ENCODE measurements at regions not wholly inside any gene's neighbourhood (a gene's known extent, or its start where the extent isn't known, plus 50 kb on each side); places are given as distances from the start of the nearest gene placed in this dataset.
A peak's percentile ranks its signal among the peaks of the same experiment; 100 is the strongest.

DNA sequence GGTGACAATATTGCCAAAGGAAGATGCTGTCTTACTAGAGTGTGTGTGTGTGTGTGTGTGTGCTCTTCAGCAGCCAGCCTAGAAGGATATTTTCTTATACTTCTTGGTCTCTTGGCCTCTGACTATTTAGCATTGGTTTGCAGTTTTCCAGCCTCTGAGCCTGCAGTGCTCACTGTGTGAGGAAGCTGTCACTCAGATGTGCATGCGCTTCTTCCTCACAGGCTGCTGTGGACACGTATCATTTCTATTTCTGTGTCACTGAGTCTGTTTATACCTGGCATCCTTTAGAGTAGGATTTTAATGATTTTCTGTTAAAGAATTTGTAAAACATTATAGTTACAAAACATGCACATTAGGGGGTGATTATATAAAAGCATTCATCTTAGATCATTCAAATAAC, 83.3 kb downstream of the ALDH8A1 start:
- DNase-seq, result peak; percentile 28

DNA sequence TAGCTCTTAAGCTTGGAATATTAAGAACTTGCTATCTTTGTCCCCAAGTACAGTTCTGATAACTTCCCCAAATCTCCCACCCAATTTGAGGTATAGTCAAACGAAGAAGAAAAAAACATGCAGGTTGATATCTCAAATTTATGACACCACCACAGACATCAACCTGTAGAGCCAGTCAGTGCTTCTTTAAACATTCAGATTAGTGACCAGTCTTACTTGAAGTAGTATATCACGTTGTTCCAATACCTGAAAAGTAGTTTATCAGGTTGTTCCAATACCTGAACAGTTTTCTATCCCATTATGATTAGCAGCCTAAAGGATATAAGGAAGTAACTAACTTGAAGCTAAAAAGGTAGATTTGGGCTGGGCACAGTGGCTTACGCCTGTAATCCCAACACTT, 85.3 kb downstream of the ALDH8A1 start:
- no peak for DNase-seq

DNA sequence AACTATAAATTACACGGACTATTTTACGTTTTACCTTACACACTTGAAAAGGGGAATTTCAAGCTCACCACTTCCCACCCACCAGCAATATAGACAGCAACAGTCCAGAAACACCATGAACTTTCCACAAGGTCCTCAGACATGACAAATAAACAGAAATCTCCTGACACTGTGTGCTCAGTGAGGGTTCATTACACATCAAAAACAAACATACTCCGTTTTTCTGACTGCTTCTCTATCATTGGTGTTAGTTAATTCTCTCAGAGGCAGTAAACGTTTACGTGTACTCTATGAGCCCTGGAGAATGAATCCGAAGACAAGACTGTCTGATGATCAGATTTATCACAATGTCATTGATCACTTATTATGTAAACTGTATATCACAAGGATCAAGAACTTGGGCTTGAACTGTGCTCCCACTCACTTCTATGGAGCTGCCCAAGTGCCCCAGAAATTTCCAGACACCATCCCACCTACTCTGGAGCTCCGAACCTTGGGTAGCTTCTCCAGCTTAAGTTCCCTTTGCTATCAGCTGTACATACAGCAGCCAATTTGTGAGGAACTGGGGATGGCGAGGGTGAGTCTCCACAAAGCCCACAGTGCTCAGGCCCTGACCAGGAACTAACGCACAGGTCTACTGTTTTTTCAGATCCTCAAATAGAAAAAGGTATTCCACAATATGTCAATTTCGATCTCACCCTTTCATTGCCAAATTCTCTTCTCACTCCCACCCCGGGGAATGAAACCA, 86.0 kb downstream of the ALDH8A1 start:
- no peak for DNase-seq

DNA sequence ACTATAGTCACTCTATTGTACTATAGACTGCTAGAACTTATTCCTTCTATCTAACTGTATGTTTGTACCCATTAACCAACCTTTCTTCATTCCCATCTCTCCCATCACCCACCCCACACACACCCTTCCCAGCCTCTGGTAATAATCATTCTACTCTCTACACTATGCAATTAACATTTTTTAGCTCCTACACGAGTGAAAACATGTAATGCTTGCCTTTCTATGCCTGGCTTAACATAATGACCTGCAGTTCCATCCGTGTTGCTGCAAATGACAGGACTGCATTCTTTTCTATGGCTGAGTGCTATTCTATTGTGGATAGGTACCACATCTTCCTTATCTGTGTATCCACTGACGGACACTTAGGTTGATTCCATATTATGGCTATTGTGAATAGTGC, 95.5 kb downstream of the ALDH8A1 start:
- no peak for DNase-seq

DNA sequence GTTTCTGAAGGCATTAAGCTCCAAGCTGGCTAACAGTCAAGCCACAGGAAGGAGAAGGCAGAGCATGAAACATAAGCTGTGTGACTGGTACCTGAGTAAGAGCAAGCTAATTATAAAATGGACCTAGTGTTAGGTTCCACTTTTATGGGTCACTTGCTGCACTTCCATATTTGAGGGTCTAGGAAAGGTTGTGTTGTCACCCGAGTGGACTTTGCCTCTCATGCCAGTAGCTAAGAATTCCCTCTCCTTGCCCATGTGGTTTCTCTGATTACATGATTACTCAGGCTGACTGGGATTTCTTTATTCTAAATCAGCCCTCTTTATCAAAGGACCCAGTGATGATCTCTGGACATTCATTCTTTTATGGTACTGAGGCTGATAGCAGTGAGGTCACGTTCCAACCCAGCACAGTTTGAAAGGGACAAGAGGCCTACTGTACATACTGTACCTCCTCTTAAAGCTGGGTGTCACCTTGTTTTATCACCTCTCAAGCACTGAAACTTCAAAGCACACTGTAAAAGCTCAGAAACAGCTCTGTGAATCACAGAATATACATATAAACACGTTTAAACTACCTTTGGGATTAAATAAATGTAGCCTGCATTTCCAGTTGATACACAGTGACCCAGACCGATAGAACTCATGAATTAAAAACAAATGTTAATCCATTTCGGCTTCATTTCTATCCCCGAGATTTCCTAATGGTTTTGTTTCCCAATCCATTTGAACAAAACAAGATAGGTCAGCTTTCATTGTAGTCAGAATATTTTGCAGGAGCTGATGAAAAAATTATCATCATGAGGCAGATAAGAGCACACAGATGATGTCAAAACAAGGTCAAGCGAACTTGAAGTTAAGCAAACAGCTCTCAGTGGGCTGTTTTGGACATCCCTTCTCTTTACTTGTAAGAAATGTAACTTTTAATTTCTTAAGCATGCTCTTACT, 96.5 kb downstream of the ALDH8A1 start:
- DNase-seq, result no peak

DNA sequence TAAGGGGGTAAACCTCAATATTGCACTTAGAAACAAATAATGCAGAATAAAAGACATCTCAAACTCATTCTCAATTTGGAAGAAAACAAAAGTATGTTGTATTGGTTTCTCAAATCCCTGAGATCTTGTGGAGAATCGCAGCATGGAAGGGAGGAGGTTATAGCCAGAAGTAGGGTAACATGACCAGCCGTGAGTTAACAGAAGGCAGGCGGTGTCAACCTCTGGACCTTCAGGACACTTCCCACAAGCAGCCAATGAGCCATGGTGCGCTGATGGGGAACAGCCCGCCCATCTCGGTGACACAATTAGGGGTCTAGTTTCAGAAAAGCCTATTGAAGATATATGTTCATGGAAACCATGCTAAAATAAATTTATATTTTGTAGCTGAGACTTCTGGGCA, 98.4 kb downstream of the ALDH8A1 start:
- no peak for DNase-seq

DNA sequence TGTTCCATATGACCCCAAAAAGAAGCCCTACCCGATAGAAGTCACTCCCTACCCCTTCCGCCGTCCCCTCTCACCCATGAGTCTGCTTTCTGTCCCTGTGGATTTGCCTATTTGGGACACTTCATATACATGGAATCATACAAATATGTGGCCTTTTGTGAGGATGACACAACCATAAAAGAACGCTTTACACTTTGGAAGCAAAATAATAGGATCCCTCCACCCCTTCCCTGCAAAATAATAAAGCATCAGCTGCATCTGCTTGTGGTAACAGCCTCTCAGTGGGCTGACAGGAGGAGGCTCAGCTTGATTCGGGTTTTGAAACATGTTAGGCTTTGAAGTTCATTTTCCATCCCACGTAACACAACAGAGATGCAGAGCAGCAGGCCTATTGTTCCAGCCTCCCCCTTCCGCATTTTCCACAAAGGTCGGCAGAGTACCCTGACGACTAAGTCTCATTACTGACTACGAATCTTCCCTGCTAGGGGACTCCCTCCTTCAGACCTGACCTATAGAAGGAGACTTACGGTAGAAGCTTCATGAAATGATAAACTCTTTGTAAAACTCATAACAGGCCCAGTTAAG, 99.1 kb downstream of the ALDH8A1 start:
- DNase-seq, result peak; percentile 17

DNA sequence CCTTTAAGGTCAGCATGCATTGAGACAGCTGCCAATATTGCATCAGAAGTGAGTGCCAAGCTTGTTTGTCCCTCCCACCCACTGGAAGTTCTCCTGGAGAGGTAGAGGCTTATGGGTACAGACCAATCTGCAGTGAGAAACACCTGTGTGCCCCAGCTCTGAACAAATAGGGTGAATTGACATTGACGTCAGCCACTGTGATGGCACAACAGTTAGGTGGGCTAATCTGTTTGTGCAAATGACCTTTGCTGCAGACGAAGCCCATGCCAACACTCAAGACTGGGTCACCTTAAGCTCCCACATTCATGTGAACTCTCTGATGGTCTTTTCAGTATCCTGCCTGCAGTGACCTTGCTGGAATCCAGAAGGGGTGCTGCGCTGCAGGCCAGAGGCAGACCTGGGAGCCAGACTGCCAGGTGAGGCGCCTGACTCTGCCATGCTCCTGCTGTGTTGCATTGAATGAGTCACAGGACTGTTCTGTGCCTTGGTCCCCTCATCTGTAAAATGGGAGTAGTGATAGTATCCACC, 99.9 kb downstream of the ALDH8A1 start:
- no peak for DNase-seq

DNA sequence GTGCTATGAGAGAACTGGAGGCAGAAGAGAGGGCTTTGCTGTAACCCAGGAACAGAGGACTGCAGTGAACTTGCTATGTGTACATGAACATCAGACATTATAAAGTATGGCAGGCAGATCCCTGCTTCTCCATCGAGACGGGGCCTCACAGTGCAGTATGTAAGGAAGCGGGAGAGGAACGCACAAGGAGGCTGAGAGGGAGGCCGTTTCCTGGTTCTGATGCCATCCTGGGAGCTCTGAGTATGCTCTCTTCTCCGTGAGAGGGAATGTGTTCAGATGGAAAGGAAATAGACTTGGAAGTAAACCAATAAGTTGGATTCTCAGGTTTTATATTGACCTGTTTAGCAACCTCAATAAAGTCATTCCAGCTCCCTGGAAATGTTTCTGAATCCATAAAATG, 101.8 kb downstream of the ALDH8A1 start:
- DNase-seq, result no peak

DNA sequence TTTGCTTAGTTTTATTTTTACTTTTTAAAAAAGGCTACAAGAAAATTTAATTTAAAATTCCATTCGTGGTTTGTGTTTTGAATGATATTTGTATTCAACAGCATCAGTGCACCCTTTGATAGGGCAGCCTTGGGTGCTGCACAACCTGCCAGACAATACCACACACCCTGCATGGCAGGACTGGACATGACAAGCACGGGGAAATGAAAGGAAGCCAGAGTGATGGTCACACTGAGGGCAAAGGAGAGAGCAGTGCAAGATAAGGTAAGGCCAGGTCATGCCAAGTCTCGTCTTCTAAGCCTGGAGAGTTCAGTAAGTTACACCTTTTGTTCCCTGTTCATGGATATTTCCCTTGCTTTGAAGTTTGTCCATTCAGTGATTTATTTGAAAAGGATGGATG, 103.0 kb downstream of the ALDH8A1 start:
- DNase-seq, result no peak

DNA sequence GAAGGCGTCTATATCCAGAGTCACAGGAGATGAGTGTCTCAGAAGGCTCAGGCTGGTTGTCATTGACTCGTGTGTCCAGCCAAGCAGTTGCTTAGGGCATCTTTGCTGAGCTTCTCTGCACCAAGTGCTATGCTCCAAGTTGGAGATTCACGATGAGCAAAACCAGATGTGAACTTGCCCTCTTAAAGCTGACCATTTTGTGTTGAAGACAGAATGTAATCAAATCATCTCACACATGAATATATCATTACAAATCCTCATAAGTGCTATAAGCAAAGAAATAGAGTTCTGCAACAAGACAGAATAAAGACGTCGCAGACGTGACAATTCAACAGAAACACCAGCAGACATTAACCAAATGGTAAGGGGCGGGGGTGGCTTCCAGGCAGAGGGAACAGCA, 103.9 kb downstream of the ALDH8A1 start:
- no peak for DNase-seq

DNA sequence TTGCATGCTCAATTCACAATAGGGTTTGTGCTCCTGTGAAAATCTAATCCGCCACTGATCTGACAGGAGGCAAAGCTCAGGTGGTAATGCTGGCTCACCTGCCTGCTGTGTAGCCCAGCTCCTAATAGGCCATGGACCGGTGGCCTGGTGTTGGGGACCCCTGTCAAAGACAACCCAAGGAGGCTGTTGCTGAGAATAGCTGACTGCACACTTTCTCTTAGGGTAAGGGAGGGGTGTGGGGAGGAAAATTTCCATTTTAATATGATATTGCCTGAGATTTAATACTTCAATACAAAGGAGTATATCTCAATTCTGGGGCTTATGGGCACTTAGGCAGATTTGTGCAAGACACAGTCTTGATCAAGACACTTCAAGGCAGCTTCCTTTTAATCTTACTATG, 105.8 kb downstream of the ALDH8A1 start:
- no peak for DNase-seq

DNA sequence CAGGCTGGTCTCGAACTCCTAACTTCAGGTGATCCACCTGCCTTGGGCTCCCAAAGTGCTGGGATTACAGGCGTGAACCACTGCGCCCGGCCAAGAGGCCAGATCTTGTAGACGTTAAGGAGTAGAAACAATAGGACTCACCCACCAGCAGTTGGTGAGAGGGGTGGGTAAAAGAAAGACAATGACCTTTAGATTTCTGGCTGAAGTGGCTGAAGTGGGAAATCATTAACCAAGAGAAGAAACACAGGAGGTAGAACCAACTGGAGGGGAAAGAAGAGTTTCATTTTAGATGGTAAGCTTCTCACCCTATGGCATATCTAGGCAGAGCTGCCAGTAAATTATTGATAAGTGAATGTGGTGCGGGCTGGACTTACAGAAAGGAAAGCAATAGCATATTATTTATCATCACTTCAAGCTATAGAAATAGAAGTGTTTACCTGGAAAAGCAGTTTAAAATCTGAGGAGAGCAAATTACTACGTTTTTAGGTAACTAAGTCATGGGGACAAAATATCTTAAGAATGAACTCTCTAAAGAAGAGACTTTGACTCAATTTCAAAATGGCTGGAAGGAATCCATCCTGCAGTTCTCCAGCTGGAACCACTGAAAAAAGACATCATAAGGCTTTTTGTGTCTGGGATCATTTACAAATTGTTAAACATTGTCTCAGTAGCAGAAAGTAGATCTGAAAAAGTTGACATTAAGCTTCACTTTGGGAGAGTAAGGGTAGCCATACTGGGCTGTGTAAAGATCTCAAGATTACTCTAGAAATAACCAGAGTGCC, 109.6 kb downstream of the ALDH8A1 start:
- no peak for DNase-seq

DNA sequence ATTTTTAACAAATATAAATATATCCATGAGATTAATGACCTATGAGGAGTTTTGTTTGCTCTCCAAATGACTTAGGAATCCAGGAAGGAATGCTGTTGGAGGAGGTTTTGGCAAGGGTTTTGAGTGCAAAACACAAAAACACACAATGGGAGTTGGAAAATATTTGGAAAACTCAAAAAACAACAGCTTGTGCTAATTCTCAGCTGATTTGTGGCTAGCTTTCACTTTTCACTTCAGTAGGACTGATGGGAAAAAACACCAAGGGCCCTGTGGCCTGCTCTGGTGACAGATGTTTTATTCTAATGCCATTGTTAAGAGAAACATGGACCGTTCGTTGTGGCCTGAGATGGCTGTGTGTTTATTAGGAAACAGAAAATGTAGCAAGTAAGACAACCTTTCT, 113.9 kb downstream of the ALDH8A1 start:
- no peak for DNase-seq

DNA sequence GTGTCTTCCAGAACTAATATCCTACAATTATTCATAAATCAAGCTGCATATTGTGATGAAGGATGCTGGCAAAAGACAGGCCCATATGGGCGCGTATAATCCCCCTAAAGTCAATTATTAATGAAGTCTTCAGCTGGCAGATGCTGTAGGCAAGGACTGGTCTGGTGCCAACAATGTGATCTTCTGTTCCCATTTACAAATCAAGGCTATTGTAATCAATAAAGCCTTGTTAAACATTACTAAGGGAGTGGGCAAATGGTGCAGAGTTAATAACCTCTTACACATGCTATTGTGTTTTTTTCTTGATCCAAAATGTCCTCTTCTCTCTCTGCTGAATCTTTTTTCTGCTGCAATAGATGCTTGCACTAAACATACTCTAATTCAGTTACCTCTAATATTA, 119.0 kb downstream of the ALDH8A1 start:
- peak; percentile 47 for DNase-seq

DNA sequence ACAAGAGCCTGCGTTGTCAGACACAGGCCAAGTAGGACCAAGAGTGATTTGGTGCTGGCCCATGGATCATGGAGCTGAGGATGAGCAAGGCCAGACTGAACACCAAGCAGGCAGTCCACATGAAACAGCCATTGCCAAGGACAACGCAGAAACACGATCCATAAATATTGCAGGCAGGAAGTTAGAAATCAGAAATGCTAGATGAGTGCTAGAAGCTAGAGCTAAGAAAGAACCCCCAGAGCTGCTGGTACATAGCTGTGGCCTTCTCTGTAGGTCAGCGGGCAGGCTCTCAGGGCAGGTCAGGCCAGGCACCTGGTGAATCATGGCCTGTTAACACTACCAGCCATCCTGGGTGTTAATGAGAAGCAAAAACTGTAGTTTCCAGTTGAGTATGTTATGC, 119.7 kb downstream of the ALDH8A1 start:
- DNase-seq, result no peak

DNA sequence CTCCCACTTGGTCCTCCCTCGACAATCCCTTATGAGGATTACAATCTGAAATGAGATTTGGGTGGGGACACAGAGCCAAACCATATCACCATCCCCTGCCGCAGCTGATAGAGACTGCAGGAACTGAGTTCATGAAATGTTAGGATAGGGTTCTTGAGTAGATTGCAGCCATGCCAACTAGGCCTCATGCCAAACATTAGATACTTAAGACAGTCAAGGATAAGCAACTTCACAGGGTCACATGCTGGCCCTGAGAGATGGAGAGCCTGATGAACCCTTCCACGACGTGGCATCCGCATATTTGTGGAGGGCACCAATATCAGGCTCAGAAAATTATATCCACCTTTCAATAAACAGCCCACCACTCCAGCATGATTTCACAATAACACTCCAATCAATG, 121.3 kb downstream of the ALDH8A1 start:
- no peak for DNase-seq

DNA sequence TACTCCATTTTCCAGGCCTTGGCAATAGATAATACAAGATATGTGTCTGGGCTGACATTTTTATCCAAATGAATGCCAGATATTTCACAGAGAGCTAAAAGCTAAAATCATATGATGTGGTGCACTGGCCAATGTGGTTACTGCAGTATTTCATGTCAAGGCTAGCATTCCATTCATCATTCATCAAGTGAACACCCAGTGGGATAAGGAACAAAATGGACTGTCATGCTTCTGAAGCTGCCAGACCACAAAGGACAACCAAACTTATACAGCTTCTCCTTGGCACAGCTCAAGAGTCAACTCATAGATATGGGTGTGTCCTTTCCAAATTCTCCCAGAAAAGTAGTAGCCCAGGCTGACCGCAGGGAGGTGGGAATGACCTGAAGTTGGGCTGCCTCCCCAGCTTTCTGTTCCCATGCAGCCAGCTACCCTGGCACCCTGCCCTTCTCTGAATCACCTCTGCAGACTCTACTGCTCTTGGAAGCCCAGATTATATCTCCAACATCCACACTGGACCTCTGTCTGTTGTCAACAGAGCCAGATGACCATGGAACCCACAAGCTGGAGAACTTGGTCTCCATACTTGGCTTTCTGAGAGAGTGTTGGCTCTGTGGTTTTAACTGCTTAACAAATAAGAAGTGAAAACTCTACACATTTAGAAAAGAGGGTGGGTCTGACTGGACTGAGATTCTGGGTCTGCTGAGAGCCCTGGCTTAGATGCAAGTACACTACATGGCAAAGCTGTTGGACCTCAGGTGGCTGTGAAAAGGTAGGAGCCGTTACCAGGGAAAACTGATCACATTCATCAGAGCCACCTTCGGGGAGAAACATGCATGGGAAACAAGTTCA, 122.8 kb downstream of the ALDH8A1 start:
- DNase-seq, result no peak

DNA sequence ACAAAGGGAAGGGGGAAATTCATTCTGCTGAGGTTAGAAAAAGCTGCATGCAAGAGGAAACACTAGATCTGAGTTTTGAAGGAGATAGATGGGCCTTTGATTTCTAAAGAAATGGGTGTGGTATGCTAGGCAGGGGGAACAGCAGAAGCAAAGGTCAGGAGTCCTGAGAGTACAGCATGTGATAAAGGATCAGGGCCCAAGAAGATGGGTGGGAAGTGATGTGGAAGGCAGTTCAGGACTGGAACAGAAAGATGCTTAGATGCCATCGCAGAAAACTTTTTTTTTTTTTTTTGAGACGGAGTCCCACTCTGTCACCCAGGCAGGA, 126.2 kb downstream of the ALDH8A1 start:
- no peak for DNase-seq

DNA sequence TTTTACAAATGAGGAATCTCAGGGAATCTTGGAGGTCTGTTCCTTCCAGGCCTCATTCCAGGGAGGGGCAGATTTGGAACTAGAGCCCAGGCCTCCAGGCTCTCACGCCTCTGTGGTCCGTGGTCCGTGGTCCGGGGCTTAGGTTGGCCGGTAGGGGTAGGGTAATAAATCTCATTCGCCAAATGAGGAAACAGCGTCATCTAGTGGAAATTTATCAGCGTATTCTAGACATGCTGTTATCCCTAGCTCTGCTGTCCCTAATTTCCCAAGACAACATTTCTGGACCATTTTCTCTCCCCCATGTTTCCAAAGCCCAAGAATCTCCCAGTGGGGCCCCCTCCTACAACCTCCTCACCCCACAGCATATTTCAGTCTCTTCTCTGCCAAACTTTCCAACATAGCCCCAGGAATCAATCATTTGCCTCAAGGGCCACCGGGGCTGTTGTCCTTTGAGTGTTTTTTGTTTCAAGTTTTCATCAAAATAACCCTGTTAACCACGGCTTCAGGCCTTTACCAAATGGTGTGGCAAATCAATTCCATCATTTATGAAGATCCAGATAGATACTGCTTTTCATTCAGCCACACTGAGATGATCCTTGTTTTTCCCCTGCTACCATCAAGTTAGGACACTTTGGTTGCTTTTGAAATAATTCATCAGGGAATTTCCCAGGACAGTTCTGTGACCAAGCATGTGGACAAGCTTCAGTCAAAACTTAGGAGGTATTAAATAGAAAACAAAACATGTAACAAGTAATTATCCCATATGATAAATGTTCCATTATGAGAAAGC, 126.8 kb downstream of the ALDH8A1 start:
- peak; percentile 78 for DNase-seq
